H1 (cell line): ENCODE measurements at regions not wholly inside any gene's neighbourhood (a gene's known extent, or its start where the extent isn't known, plus 50 kb on each side); places are given as distances from the start of the nearest gene placed in this dataset.

Experiments
- CTCF ChIA-PET: fragments of 300-600 bp; sonication (Branson Sonifier 250); formaldehyde crosslinking; loops from one replicate; lab custom pipeline; 2021; ENCODE audit not compliant: partially characterized antibody; lab: Charles Lee
- POLR2A ChIA-PET: fragments of 300-600 bp; sonication (Branson Sonifier 250); formaldehyde crosslinking; loops from one replicate; lab custom pipeline; 2021; ENCODE audit warnings: inconsistent platforms; ENCODE audit not compliant: partially characterized antibody; lab: Charles Lee
- DNase-seq, 2 experiments: peaks; one replicate each; pipeline versions ENCODE4 v3.0.0 to v3.0.0-alpha.2; 2010 to 2022; ENCODE audit warnings: low spot score in 2 of 2, low read depth in 1 of 2, mixed read lengths in 1 of 2
- FAIRE-seq: peaks from 2 replicates; lab custom pipeline; 2011; peaks lifted over from hg19 to GRCh38; lab: Jason Lieb, UNC
- H2AFZ ChIP-seq: 2 replicates; pipeline ENCODE4 v1.8.1; 2012; ENCODE audit warnings: low read length, inconsistent platforms
- H2AK5ac ChIP-seq: 2 replicates; pipeline ENCODE4 v1.6.1; 2013; ENCODE audit warnings: low read depth, low read length
- H2BK120ac ChIP-seq: replicated peaks from 2 replicates; pipeline ENCODE3; 2013; ENCODE audit warnings: low read depth, low read length, inconsistent platforms
- H2BK12ac ChIP-seq: 2 replicates; pipeline ENCODE4 v1.6.1; 2013; ENCODE audit warnings: low read depth, low read length
- H2BK15ac ChIP-seq: 2 replicates; pipeline ENCODE4 v1.6.1; 2013; ENCODE audit warnings: low read length
- H2BK20ac ChIP-seq: 2 replicates; pipeline ENCODE4 v1.6.1; 2013; ENCODE audit warnings: low read length
- H2BK5ac ChIP-seq: 2 replicates; pipeline ENCODE4 v1.6.1; 2013; ENCODE audit warnings: low read depth, low read length
- H3K14ac ChIP-seq: 2 replicates; pipeline ENCODE4 v1.6.1; 2013; ENCODE audit warnings: inconsistent platforms; ENCODE audit not compliant: insufficient read length
- H3K18ac ChIP-seq: 2 replicates; pipeline ENCODE4 v1.6.1; 2013; ENCODE audit warnings: low read length; ENCODE audit errors: extremely low read depth
- H3K23ac ChIP-seq: 2 replicates; pipeline ENCODE4 v1.6.1; 2013; ENCODE audit warnings: inconsistent platforms; ENCODE audit not compliant: insufficient read length
- H3K23me2 ChIP-seq: 2 replicates; pipeline ENCODE4 v1.6.1; 2013; ENCODE audit warnings: low read depth, low read length
- H3K27ac ChIP-seq: 2 replicates; pipeline ENCODE4 v1.6.1; 2011; ENCODE audit warnings: low read depth, low read length, inconsistent platforms
- H3K27me3 ChIP-seq, 4 experiments: replicated peaks in 1 of 4; 1 replicate in 1 of 4; 2 replicates in 3 of 4; pipeline versions ENCODE4 v1.6.1 to v1.8.1; 2011 to 2013; ENCODE audit warnings: low read length in 3 of 4, mild to moderate bottlenecking in 3 of 4, inconsistent platforms in 2 of 4, mixed read lengths in 2 of 4, moderate library complexity in 1 of 4; ENCODE audit not compliant: control insufficient read depth in 3 of 4, insufficient read depth in 3 of 4; ENCODE audit errors: extremely low read depth in 1 of 4
- H3K36me3 ChIP-seq, 4 experiments: 2 replicates each; pipeline versions ENCODE4 v1.6.1 to v1.8.1; 2011 to 2013; ENCODE audit warnings: mild to moderate bottlenecking in 4 of 4, low read length in 3 of 4, moderate library complexity in 2 of 4, control low read depth in 1 of 4, inconsistent platforms in 1 of 4; ENCODE audit not compliant: insufficient read depth in 4 of 4, control insufficient read depth in 2 of 4
- H3K4ac ChIP-seq: replicated peaks from 2 replicates; pipeline ENCODE3; 2013; ENCODE audit warnings: low read length, low read depth, mixed read lengths, inconsistent platforms; ENCODE audit not compliant: insufficient read length
- H3K4me1 ChIP-seq, 4 experiments: replicated peaks in 1 of 4; 1 replicate in 1 of 4; 2 replicates in 3 of 4; pipeline versions ENCODE4 v1.6.1 to v1.8.1; 2011 to 2013; ENCODE audit warnings: low read length in 3 of 4, inconsistent platforms in 2 of 4, mixed read lengths in 1 of 4; ENCODE audit not compliant: insufficient read depth in 4 of 4, control insufficient read depth in 3 of 4
- H3K4me2 ChIP-seq, 2 experiments: 2 replicates each; pipeline versions ENCODE4 v1.6.1 to v1.8.1; 2011 to 2013; ENCODE audit warnings: low read depth in 2 of 2, low read length in 2 of 2, control low read depth in 1 of 2, inconsistent platforms in 1 of 2, mild to moderate bottlenecking in 1 of 2; ENCODE audit not compliant: insufficient read depth in 1 of 2
- H3K4me3 ChIP-seq, 4 experiments: fragments of 200-600, 300-600 bp in 1 of 4; sonication (generic), shearing (Covaris generic), sonication (Bioruptor Twin) in 1 of 4; 2 replicates each; pipeline versions ENCODE4 v1.5.1 to v1.8.1; 2011 to 2016; ENCODE audit warnings: low read length in 4 of 4, low read depth in 3 of 4, control low read depth in 2 of 4, inconsistent platforms in 2 of 4, mild to moderate bottlenecking in 2 of 4, mixed read lengths in 1 of 4, moderate library complexity in 1 of 4; ENCODE audit not compliant: insufficient read depth in 2 of 4; ENCODE audit errors: extremely low read depth in 1 of 4
- H3K56ac ChIP-seq: replicated peaks from 2 replicates; pipeline ENCODE3; 2013; ENCODE audit warnings: low read depth, mild to moderate bottlenecking, mixed read lengths, low read length, inconsistent platforms; ENCODE audit not compliant: insufficient read length
- H3K79me1 ChIP-seq: 2 replicates; pipeline ENCODE4 v1.6.1; 2013; ENCODE audit warnings: low read depth, low read length, control low read depth
- H3K79me2 ChIP-seq, 2 experiments: 2 replicates each; pipeline versions ENCODE4 v1.6.1 to v1.8.1; 2012 to 2013; ENCODE audit warnings: low read length in 2 of 2, mild to moderate bottlenecking in 2 of 2, inconsistent platforms in 1 of 2; ENCODE audit not compliant: insufficient read depth in 2 of 2, control insufficient read depth in 1 of 2
- H3K9ac ChIP-seq, 4 experiments: replicated peaks in 1 of 4; 1 replicate in 1 of 4; 2 replicates in 3 of 4; pipeline versions ENCODE4 v1.6.1 to v1.8.1; 2011 to 2013; ENCODE audit warnings: low read depth in 3 of 4, low read length in 3 of 4, control low read depth in 2 of 4, mild to moderate bottlenecking in 2 of 4, moderate library complexity in 2 of 4, inconsistent platforms in 1 of 4; ENCODE audit errors: extremely low read depth in 1 of 4
- H3K9me3 ChIP-seq, 2 experiments: 2 replicates each; pipeline versions ENCODE4 v1.6.1 to v1.8.1; 2012 to 2013; ENCODE audit warnings: mild to moderate bottlenecking in 2 of 2, moderate library complexity in 2 of 2, control low read depth in 1 of 2, inconsistent platforms in 1 of 2, low read depth in 1 of 2, low read length in 1 of 2, mixed read lengths in 1 of 2; ENCODE audit not compliant: insufficient read depth in 2 of 2
- H4K20me1 ChIP-seq, 2 experiments: replicated peaks in 1 of 2; 2 replicates each; pipeline versions ENCODE3 to v1.8.1; 2011 to 2013; ENCODE audit warnings: inconsistent platforms in 2 of 2, low read length in 2 of 2, mild to moderate bottlenecking in 1 of 2; ENCODE audit not compliant: insufficient read depth in 2 of 2, control insufficient read depth in 1 of 2
- H4K5ac ChIP-seq: 2 replicates; pipeline ENCODE4 v1.6.1; 2013; ENCODE audit warnings: low read length, low read depth, mixed read lengths, inconsistent platforms; ENCODE audit not compliant: insufficient read length
- H4K8ac ChIP-seq: 2 replicates; pipeline ENCODE4 v1.8.0; 2013; ENCODE audit warnings: mild to moderate bottlenecking, moderate library complexity, low read length, inconsistent platforms; ENCODE audit not compliant: insufficient read depth; ENCODE audit errors: extremely low read depth
- H4K91ac ChIP-seq: replicated peaks from 2 replicates; pipeline ENCODE3; 2013; ENCODE audit warnings: low read length, mixed read lengths, inconsistent platforms; ENCODE audit not compliant: insufficient read length
- CEBPB ChIP-seq: IDR thresholded peaks from 2 replicates; pipeline ENCODE4 v1.6.1; 2012; ENCODE audit warnings: low read depth, low read length
- CHD1 ChIP-seq: IDR thresholded peaks from 2 replicates; pipeline ENCODE4 v1.6.1; 2012; ENCODE audit warnings: low read depth, low read length, improper control_type of control experiment
- whole genome bisulfite sequencing, 2 experiments: shearing (Covaris generic) in 1 of 2; methylation state at CpG; one replicate each; pipeline versions ENCODE4 v1.1.6 to v1.1.7; 2013 to 2015; ENCODE audit warnings: low lambda C conversion rate in 2 of 2, mixed read lengths in 2 of 2, inconsistent platforms in 1 of 2, low coverage in 1 of 2, missing lambda C conversion rate in 1 of 2; ENCODE audit not compliant: insufficient replicate concordance in 2 of 2, insufficient coverage in 1 of 2, insufficient read length in 1 of 2; ENCODE audit errors: extremely low coverage in 1 of 2, missing lambda C conversion rate in 1 of 2; 5-methylcytosine and 5-hydroxymethylcytosine counted together
- TF ChIP-seq, protein P1 (sequence below): IDR thresholded peaks from 2 replicates; pipeline ENCODE4 v1.6.1; 2012; ENCODE audit warnings: inconsistent platforms

DNA sequence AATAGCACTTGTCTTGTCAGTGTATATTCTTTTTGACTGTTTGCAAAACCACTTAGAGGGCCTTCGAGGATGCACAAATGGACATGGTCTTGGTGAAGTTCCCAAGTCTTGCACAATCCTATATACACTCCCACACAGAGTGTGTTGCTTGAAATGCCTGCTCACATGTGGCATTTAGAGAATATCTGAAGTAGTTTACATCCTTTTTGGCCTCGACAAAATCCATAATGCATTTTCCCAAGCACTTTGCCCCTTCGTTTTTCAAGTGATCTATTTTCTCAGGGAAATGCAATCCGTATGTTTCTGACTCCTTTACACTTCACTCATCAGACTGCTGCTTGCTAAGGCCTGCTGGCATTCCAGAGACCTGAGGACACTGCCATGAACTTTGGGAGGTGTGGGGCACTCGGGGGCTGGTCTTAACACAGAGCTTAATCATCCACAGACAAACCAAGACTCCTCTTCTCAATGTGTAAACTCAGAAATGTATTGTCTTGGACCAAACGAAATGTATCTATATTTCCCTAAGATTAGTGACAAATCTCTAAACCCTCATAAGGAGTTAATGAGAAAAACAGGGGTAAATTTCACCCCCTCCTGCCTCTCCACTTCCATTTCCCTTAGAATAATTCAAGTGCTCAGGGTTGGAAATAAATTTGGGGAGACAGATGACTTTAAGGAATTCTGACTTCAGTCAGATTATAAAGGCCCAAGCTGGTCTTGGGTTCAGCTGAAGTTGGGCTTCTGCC, 219.3 kb upstream of the APCDD1 start:
- Histone ChIP-seq H3K9ac (no peak overlapping the region), H3K36me3 (no peaks in the 10 kb centered on the region), H2BK15ac (no peak overlapping the region), H4K5ac (no peak overlapping the region), H3K79me1 (no peaks in the 10 kb centered on the region), H2BK5ac (no peak overlapping the region), H3K4me3 (no peak overlapping the region), H3K23ac (no peak overlapping the region), H4K91ac (no peak overlapping the region), H4K8ac (no peak overlapping the region), H2AFZ (no peak overlapping the region), H2BK20ac (no peak overlapping the region), H3K14ac (no peak overlapping the region), H3K56ac (no peak overlapping the region), H3K27me3 (no peaks in the 10 kb centered on the region), H3K4ac (no peak overlapping the region), H3K18ac (no peak overlapping the region), H3K4me1 (no peaks in the 10 kb centered on the region; a peak in 1 of 7 replicates), H2BK120ac (no peak overlapping the region), H2BK12ac (no peak overlapping the region), H3K79me2 (no peaks in the 10 kb centered on the region), H4K20me1 (no peaks in the 10 kb centered on the region), H2AK5ac (no peak overlapping the region), H3K9me3 (peaks cover 0 to under 1% of the 10 kb centered on the region in 2 experiments; a peak in 1 of 4 replicates), H3K4me2 (no peak overlapping the region), H3K23me2 (no peaks in the 10 kb centered on the region), H3K27ac (no peak overlapping the region)
- CTCF ChIA-PET = no interaction called here
- POLR2A ChIA-PET = no interaction called here
- FAIRE-seq (no peak), DNase-seq (no peak)
- TF ChIP-seq CEBPB (peak; percentile 1; the same call in 1 of the 2 replicates), CHD1 (no peak)
- TF ChIP-seq, protein P1, sequence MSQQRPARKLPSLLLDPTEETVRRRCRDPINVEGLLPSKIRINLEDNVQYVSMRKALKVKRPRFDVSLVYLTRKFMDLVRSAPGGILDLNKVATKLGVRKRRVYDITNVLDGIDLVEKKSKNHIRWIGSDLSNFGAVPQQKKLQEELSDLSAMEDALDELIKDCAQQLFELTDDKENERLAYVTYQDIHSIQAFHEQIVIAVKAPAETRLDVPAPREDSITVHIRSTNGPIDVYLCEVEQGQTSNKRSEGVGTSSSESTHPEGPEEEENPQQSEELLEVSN = no peak
- WGBS, 2 experiments = 89% methylated on average over 6 of the region's 6 CpGs; no CpG with 5 or more reads in 1 of the 2 experiments
